B cell (primary cell): ENCODE measurements at regions not wholly inside any gene's neighbourhood (a gene's known extent, or its start where the extent isn't known, plus 50 kb on each side); places are given as distances from the start of the nearest gene placed in this dataset.

Experiments used
- EZH2 ChIP-seq: IDR thresholded peaks from 2 replicates; pipeline ENCODE4 v1.6.1; 2012; ENCODE audit warnings: borderline replicate concordance, low read depth, mild to moderate bottlenecking, moderate library complexity, low read length; ENCODE audit not compliant: insufficient read depth, poor library complexity, severe bottlenecking
- TF ChIP-seq, protein P1 (sequence below): fragments of 200-600 bp; IDR thresholded peaks from one replicate; pipeline ENCODE4 v1.8.0; 2022; ENCODE audit warnings: antibody characterized with exemption, mild to moderate bottlenecking

DNA sequence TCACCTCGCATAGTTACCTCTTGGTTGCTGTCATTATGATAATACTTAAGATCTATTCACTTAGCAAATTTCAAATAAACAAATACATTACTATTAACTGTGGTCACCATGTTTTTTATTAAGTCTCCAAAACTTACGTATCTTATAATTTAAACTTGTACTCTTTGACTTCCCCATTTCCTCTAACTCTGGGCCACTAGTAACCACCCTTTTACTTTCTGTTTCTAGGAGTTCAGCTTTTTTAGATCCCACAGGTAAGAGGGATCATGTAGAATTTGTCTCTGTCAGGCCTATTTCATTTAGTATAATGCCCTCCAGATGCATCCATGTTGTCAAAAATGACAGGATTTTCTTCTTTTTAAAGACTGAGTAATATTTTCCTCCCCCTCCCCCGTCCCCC lies 212.4 kb upstream of the C11orf87 start:
- no peak for TF ChIP-seq EZH2
- TF ChIP-seq, protein P1, sequence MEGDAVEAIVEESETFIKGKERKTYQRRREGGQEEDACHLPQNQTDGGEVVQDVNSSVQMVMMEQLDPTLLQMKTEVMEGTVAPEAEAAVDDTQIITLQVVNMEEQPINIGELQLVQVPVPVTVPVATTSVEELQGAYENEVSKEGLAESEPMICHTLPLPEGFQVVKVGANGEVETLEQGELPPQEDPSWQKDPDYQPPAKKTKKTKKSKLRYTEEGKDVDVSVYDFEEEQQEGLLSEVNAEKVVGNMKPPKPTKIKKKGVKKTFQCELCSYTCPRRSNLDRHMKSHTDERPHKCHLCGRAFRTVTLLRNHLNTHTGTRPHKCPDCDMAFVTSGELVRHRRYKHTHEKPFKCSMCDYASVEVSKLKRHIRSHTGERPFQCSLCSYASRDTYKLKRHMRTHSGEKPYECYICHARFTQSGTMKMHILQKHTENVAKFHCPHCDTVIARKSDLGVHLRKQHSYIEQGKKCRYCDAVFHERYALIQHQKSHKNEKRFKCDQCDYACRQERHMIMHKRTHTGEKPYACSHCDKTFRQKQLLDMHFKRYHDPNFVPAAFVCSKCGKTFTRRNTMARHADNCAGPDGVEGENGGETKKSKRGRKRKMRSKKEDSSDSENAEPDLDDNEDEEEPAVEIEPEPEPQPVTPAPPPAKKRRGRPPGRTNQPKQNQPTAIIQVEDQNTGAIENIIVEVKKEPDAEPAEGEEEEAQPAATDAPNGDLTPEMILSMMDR, result no peak
